Mesenchymal stem cell (in vitro differentiated cells and primary cell): ENCODE measurements at regions not wholly inside any gene's neighbourhood (a gene's known extent, or its start where the extent isn't known, plus 50 kb on each side); places are given as distances from the start of the nearest gene placed in this dataset.
"Not testable (repeated sequence)": the region's sequence is repeated elsewhere in the genome, so short reads cannot be mapped to it uniquely, and the experiment has no call there.

Experiments used
- DNase-seq: peaks from one replicate; pipeline ENCODE4 v3.0.0-alpha.2; 2013
- H2AFZ ChIP-seq: one replicate; pipeline ENCODE4 v1.6.1; 2013; ENCODE audit warnings: low read depth, mild to moderate bottlenecking, control low read depth, inconsistent platforms, low read length, moderate library complexity
- H2AK5ac ChIP-seq: 2 replicates; pipeline ENCODE4 v1.6.1; 2013; ENCODE audit warnings: low read length, moderate library complexity, mild to moderate bottlenecking, inconsistent platforms; ENCODE audit not compliant: severe bottlenecking
- H2BK120ac ChIP-seq: one replicate; pipeline ENCODE4 v1.6.1; 2013; ENCODE audit warnings: low read depth, mild to moderate bottlenecking, inconsistent platforms, low read length, moderate library complexity
- H2BK12ac ChIP-seq, 2 experiments: one replicate each; pipeline ENCODE4 v1.6.1; 2013; ENCODE audit warnings: inconsistent platforms in 2 of 2, low read length in 2 of 2, mild to moderate bottlenecking in 2 of 2, moderate library complexity in 2 of 2, control low read depth in 1 of 2
- H2BK15ac ChIP-seq: one replicate; pipeline ENCODE4 v1.6.1; 2013; ENCODE audit warnings: mild to moderate bottlenecking, low read depth, inconsistent platforms; ENCODE audit not compliant: poor library complexity, severe bottlenecking
- H2BK5ac ChIP-seq: 2 replicates; pipeline ENCODE4 v1.6.1; 2013; ENCODE audit warnings: low read depth, mild to moderate bottlenecking, low read length, control low read depth, inconsistent platforms; ENCODE audit not compliant: poor library complexity, severe bottlenecking
- H3K14ac ChIP-seq, 2 experiments: one replicate each; pipeline ENCODE4 v1.6.1; 2013; ENCODE audit warnings: inconsistent platforms in 2 of 2, low read length in 2 of 2, control low read depth in 1 of 2, mild to moderate bottlenecking in 1 of 2, moderate library complexity in 1 of 2
- H3K18ac ChIP-seq, 2 experiments: one replicate each; pipeline ENCODE4 v1.6.1; 2013; ENCODE audit warnings: inconsistent platforms in 2 of 2, low read length in 2 of 2, control low read depth in 1 of 2, low read depth in 1 of 2, mild to moderate bottlenecking in 1 of 2
- H3K23ac ChIP-seq, 2 experiments: one replicate each; pipeline ENCODE4 v1.6.1; 2013; ENCODE audit warnings: inconsistent platforms in 2 of 2, low read length in 2 of 2, mild to moderate bottlenecking in 2 of 2, moderate library complexity in 2 of 2, control low read depth in 1 of 2
- H3K27ac ChIP-seq: 2 replicates; pipeline ENCODE4 v1.5.1; 2013; ENCODE audit warnings: mild to moderate bottlenecking, moderate library complexity, low read length, control low read depth, inconsistent platforms; ENCODE audit not compliant: poor library complexity, severe bottlenecking
- H3K27me3 ChIP-seq, 2 experiments: 2 replicates each; pipeline versions ENCODE4 v1.6.1 to v1.7.0; 2013; ENCODE audit warnings: low read length in 2 of 2, mild to moderate bottlenecking in 2 of 2, moderate library complexity in 2 of 2, control low read depth in 1 of 2, inconsistent platforms in 1 of 2; ENCODE audit not compliant: control insufficient read depth in 1 of 2, insufficient read depth in 1 of 2
- H3K36me3 ChIP-seq, 2 experiments: 2 replicates each; pipeline versions ENCODE4 v1.6.1 to v1.7.0; 2013; ENCODE audit warnings: low read length in 2 of 2, control low read depth in 1 of 2, inconsistent platforms in 1 of 2, low read depth in 1 of 2, mild to moderate bottlenecking in 1 of 2; ENCODE audit not compliant: insufficient read depth in 2 of 2, control insufficient read depth in 1 of 2
- H3K4ac ChIP-seq, 2 experiments: one replicate each; pipeline ENCODE4 v1.6.1; 2013; ENCODE audit warnings: inconsistent platforms in 2 of 2, low read length in 2 of 2, mild to moderate bottlenecking in 2 of 2, moderate library complexity in 2 of 2, control low read depth in 1 of 2, low read depth in 1 of 2
- H3K4me1 ChIP-seq: 2 replicates; pipeline ENCODE4 v1.6.1; 2013; ENCODE audit warnings: low read depth, low read length, control low read depth; ENCODE audit not compliant: control insufficient read depth, insufficient read depth
- H3K4me2 ChIP-seq: 2 replicates; pipeline ENCODE4 v1.6.1; 2013; ENCODE audit warnings: low read length, mild to moderate bottlenecking, inconsistent platforms; ENCODE audit not compliant: poor library complexity, severe bottlenecking
- H3K4me3 ChIP-seq, 2 experiments: 2 replicates each; pipeline versions ENCODE4 v1.5.1 to v1.7.0; 2013; ENCODE audit warnings: low read length in 2 of 2, mild to moderate bottlenecking in 2 of 2, control low read depth in 1 of 2, low read depth in 1 of 2; ENCODE audit not compliant: insufficient read depth in 1 of 2
- H3K79me1 ChIP-seq: replicated peaks from 2 replicates; pipeline ENCODE4 v1.6.1; 2013; ENCODE audit warnings: mild to moderate bottlenecking, control low read depth, low read length, inconsistent platforms; ENCODE audit not compliant: poor library complexity, severe bottlenecking
- H3K9ac ChIP-seq: 2 replicates; pipeline ENCODE4 v1.7.0; 2013; ENCODE audit warnings: mild to moderate bottlenecking, low read length, moderate library complexity
- H3K9me3 ChIP-seq: 2 replicates; pipeline ENCODE4 v1.7.0; 2013; ENCODE audit warnings: mild to moderate bottlenecking, low read length; ENCODE audit not compliant: control insufficient read depth
- H4K8ac ChIP-seq: one replicate; pipeline ENCODE4 v1.6.1; 2013; ENCODE audit warnings: inconsistent platforms, mild to moderate bottlenecking, low read length, moderate library complexity
- H4K91ac ChIP-seq: one replicate; pipeline ENCODE4 v1.6.1; 2013; ENCODE audit warnings: mild to moderate bottlenecking, low read length, inconsistent platforms
- WGBS: methylation state at CpG from one replicate; pipeline ENCODE4 v1.1.7; 2013; ENCODE audit warnings: mixed read lengths; 5-methylcytosine and 5-hydroxymethylcytosine counted together

DNA sequence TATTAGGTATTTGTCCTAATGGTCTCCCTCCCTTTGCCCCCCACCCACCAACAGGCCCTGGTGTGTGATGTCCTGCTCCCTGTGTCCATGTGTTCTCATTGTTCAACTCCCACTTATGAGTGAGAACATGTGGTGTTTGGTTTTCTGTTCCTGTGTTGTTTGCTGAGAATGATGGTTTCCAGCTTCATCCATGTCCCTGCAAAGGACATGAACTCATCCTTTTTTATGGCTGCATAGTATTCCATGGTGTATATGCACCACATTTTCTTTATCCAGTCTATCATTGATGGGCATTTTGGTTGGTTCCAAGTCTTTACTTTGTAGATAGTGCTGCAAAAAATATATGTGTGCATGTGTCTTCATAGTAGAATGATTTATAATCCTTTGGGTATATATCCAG is 81.4 kb upstream of the ZNF536 start:
- not testable (repeated sequence) for H3K14ac ChIP-seq, H2AK5ac ChIP-seq

DNA sequence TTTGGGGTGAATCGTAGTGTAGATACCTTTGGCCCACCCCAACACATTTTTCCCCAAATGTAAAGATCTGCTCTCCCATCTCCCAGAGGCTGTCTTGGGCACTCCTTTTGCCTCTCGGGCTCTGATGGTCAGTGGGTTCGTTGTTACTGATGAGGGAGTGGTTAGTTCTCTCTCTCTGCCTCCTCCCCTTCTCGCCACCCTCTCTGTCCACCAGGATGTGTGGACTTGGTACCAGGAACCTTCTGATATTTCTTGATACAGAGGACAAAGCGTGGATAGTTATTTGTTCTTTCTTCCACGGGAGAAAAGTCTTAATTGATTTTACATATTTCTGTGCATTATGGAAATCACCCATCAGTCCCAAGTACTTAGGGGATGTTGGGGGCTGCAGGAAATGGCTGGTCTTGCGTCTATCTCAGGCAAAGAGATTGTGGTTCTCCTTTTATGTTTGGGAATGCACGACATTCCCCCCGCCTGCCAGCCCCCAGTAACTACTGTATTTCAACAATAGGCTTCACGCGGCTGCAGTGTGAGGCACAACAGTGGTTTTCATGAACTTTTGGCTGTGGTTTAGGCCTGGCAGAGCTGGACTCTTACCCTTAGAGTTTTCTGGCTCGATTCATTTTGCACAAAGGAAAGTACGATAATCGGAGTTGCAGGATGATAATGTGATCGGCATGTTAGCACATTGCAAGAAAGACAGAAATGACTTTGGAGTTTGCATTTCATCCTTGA is 79.0 kb upstream of the ZNF536 start:
- Histone ChIP-seq H3K36me3 (no peaks in the 10 kb centered on the region), H3K79me1 (no peaks in the 10 kb centered on the region), H3K9me3 (no peaks in the 10 kb centered on the region), H4K8ac (no peak overlapping the region), H4K91ac (no peak overlapping the region), H2BK15ac (no peak overlapping the region), H3K4me2 (no peak overlapping the region), H3K27ac (no peak overlapping the region), H3K4me3 (no peak overlapping the region), H3K18ac (no peak overlapping the region), H2BK120ac (no peak overlapping the region), H3K4ac (no peak overlapping the region), H2AK5ac (no peak overlapping the region), H2AFZ (no peak overlapping the region), H2BK12ac (no peak overlapping the region), H3K23ac (no peak overlapping the region), H3K4me1 (no peaks in the 10 kb centered on the region), H2BK5ac (no peak overlapping the region), H3K14ac (no peak overlapping the region), H3K27me3 (no peaks in the 10 kb centered on the region), H3K9ac (no peak overlapping the region)
- WGBS: 86% methylated on average over 10 of the region's 15 CpGs
- DNase-seq: no peak

More for the DNA sequence above, 81.4 kb upstream of the ZNF536 start:
- H3K36me3 ChIP-seq, H3K4ac ChIP-seq, H2AFZ ChIP-seq, DNase-seq, H2BK12ac ChIP-seq, H2BK120ac ChIP-seq, H3K9ac ChIP-seq, H3K18ac ChIP-seq, H3K23ac ChIP-seq, H3K4me1 ChIP-seq, H4K91ac ChIP-seq, H3K27me3 ChIP-seq, H3K4me3 ChIP-seq, H2BK5ac ChIP-seq, H2BK15ac ChIP-seq, H3K9me3 ChIP-seq, H3K79me1 ChIP-seq, H3K4me2 ChIP-seq, H3K27ac ChIP-seq, H4K8ac ChIP-seq: not testable (repeated sequence)

DNA sequence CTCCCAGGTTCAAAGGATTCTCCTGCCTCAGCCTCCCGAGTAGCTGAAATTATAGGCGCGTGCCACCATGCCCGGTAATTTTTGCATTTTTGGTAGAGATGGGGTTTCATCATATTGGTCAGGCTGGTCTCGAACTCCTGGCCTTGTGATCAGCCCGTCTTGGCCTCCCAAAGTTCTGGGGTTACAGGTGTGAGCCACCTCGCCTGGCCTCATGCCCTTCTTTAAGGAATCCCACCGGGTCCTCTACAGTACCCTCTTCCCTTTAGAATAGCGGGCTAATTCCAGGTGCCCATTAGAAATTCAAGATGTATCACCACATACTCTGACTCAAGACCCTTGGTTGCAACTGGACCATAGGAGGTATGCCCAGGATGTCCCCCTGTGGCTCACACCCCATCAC is 74.2 kb upstream of the ZNF536 start:
- Histone ChIP-seq H2BK12ac (no peak overlapping the region), H3K79me1 (no peaks in the 10 kb centered on the region), H3K4me3 (no peak overlapping the region), H4K91ac (no peak overlapping the region), H3K23ac (no peak overlapping the region), H2AK5ac (no peak overlapping the region), H2BK15ac (no peak overlapping the region), H3K4ac (no peak overlapping the region), H3K18ac (no peak overlapping the region), H3K27ac (no peak overlapping the region), H2AFZ (no peak overlapping the region), H3K9ac (no peak overlapping the region), H2BK5ac (no peak overlapping the region), H3K9me3 (no peaks in the 10 kb centered on the region), H2BK120ac (no peak overlapping the region), H3K27me3 (no peaks in the 10 kb centered on the region), H3K4me2 (no peak overlapping the region), H3K4me1 (no peaks in the 10 kb centered on the region), H3K36me3 (no peaks in the 10 kb centered on the region), H3K14ac (no peak overlapping the region), H4K8ac (no peak overlapping the region)
- WGBS: 76% methylated on average over 9 of the region's 9 CpGs
- no peak for DNase-seq

DNA sequence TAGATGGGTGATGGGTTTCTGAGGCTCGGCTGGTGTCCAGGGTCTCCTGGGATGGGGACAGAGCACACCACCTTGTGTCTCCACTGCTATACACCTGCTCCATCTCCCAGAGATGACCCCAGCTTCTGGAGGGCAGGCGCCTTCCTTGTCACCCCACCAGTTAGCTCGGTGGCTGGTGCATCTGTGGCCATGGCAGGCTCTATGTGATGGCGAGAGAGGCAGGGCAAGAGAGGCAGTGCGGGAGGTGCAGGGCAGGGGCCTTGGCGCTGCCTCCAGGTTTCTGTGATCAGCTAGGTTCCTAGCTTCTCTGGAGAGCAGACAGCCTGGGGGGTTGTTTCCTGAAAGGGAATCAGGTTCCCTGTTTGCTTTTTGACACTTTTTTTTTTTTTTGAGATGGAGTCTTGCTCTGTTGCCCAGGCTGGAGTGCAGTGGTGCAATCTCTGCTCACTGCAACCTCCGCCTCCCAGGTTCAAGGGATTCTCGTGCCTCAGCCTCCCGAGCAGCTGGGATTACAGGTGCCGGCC is 69.0 kb upstream of the ZNF536 start:
- Histone ChIP-seq H3K4me2 (no peak overlapping the region), H3K23ac (no peak overlapping the region), H3K18ac (no peak overlapping the region), H4K8ac (no peak overlapping the region), H2AFZ (no peak overlapping the region), H3K27me3 (no peaks in the 10 kb centered on the region), H3K9me3 (no peaks in the 10 kb centered on the region), H2BK120ac (no peak overlapping the region), H3K4me3 (peak overlapping the region in 1 of 2 experiments; percentile 3), H3K4ac (no peak overlapping the region), H2AK5ac (no peak overlapping the region), H3K14ac (no peak overlapping the region), H4K91ac (no peak overlapping the region), H3K9ac (no peak overlapping the region), H3K36me3 (no peaks in the 10 kb centered on the region), H2BK12ac (no peak overlapping the region), H3K27ac (no peak overlapping the region), H3K79me1 (no peaks in the 10 kb centered on the region), H2BK15ac (no peak overlapping the region), H2BK5ac (no peak overlapping the region), H3K4me1 (no peaks in the 10 kb centered on the region)
- WGBS: 79% methylated on average over 10 of the region's 10 CpGs
- no peak for DNase-seq
